HG03442 (cell line): ENCODE measurements at regions not wholly inside any gene's neighbourhood (a gene's known extent, or its start where the extent isn't known, plus 50 kb on each side); places are given as distances from the start of the nearest gene placed in this dataset.
"Not testable (repeated sequence)": the region's sequence is repeated elsewhere in the genome, so short reads cannot be mapped to it uniquely, and the experiment has no call there.

Experiments used
- ATAC-seq: cut with Tn5 transposase; IDR thresholded peaks from one replicate; pipeline ENCODE4 v1.9.1; 2021; ENCODE audit warnings: mild to moderate bottlenecking, moderate library complexity; ENCODE audit not compliant: unreplicated experiment

GRCh38 chr6:104676679-104677078 lies 183.0 kb downstream of the HACE1 start:
- ATAC-seq: not testable (repeated sequence)

GRCh38 chr6:104675161-104675560 lies 184.6 kb downstream of the HACE1 start:
- ATAC-seq: not testable (repeated sequence)

GRCh38 chr6:104673078-104673477 lies 186.6 kb downstream of the HACE1 start:
- ATAC-seq: not testable (repeated sequence)

- ATAC-seq: not testable (repeated sequence)
Observed at GRCh38 chr6:104671591-104671891, 188.2 kb downstream of the HACE1 start.

- ATAC-seq: not testable (repeated sequence)
Observed at GRCh38 chr6:104670834-104671590, 188.7 kb downstream of the HACE1 start.

GRCh38 chr6:104669483-104669882 lies 190.2 kb downstream of the HACE1 start:
- ATAC-seq: no peak

GRCh38 chr6:104656235-104656634 lies 203.5 kb downstream of the HACE1 start:
- no peak for ATAC-seq

GRCh38 chr6:104653781-104654180 lies 205.9 kb downstream of the HACE1 start:
- no peak for ATAC-seq

GRCh38 chr6:104648347-104648746 lies 211.4 kb downstream of the HACE1 start:
- ATAC-seq: no peak

GRCh38 chr6:104644848-104645247 lies 214.9 kb downstream of the HACE1 start:
- ATAC-seq: no peak

GRCh38 chr6:104642871-104643270 lies 216.8 kb downstream of the HACE1 start:
- no peak for ATAC-seq

- no peak for ATAC-seq
Observed at GRCh38 chr6:104640761-104641160, 219.0 kb downstream of the HACE1 start.

- ATAC-seq: no peak
Observed at GRCh38 chr6:104640150-104640700, 219.5 kb downstream of the HACE1 start.

- peak; percentile 97 for ATAC-seq
Observed at GRCh38 chr6:104639668-104640067, 220.1 kb downstream of the HACE1 start.

- ATAC-seq: no peak
Observed at GRCh38 chr6:104638841-104639290, 220.9 kb downstream of the HACE1 start.

- ATAC-seq: no peak
Observed at GRCh38 chr6:104633125-104633524, 226.6 kb downstream of the HACE1 start.

GRCh38 chr6:104632588-104632987 lies 227.1 kb downstream of the HACE1 start:
- no peak for ATAC-seq

GRCh38 chr6:104630955-104631354 lies 228.8 kb downstream of the HACE1 start:
- no peak for ATAC-seq

- ATAC-seq: no peak
Observed at GRCh38 chr6:104630522-104630921, 229.2 kb downstream of the HACE1 start.

- ATAC-seq: no peak
Observed at GRCh38 chr6:104629826-104630225, 229.9 kb downstream of the HACE1 start.

GRCh38 chr6:104625536-104625935 lies 234.2 kb downstream of the HACE1 start:
- no peak for ATAC-seq

GRCh38 chr6:104623052-104623690 lies 236.5 kb downstream of the HACE1 start:
- no peak for ATAC-seq
